CD4-positive, alpha-beta T cell (primary cell): ENCODE measurements at regions not wholly inside any gene's neighbourhood (a gene's known extent, or its start where the extent isn't known, plus 50 kb on each side); places are given as distances from the start of the nearest gene placed in this dataset.

ENCODE experiments used
- ATAC-seq: fragments of 200-7000 bp; cut with Tn5 transposase; one replicate; pipeline ENCODE4 v1.10.0; 2022; ENCODE audit warnings: mild to moderate bottlenecking; ENCODE audit not compliant: poor library complexity
- CTCF ChIA-PET: fragments of 350-600 bp; sonication (Branson Sonifier 250); formaldehyde crosslinking; loops from one replicate; lab custom pipeline; 2021; ENCODE audit warnings: antibody characterized with exemption, inconsistent platforms; lab: Charles Lee
- POLR2A ChIA-PET: fragments of 350-600 bp; sonication (Branson Sonifier 250); formaldehyde crosslinking; loops from one replicate; lab custom pipeline; 2021; ENCODE audit warnings: antibody characterized with exemption, inconsistent platforms; lab: Charles Lee
- DNase-seq, 14 experiments: peaks; one replicate each; pipeline ENCODE4 v3.0.0-alpha.2; 2013 to 2020; ENCODE audit warnings: mixed read lengths in 2 of 14
- H3K27ac ChIP-seq, 2 donors: one replicate each; pipeline versions ENCODE4 v1.5.1 to v1.7.0; 2013; ENCODE audit warnings: low read length in 2 of 2, low read depth in 1 of 2, mild to moderate bottlenecking in 1 of 2
- H3K27me3 ChIP-seq, 2 experiments: 1 replicate in 1 of 2; 2 replicates in 1 of 2; pipeline versions ENCODE4 v1.6.1 to v1.7.0; 2013; ENCODE audit warnings: low read length in 2 of 2, control low read depth in 1 of 2, mild to moderate bottlenecking in 1 of 2, moderate library complexity in 1 of 2; ENCODE audit not compliant: insufficient read depth in 2 of 2, control insufficient read depth in 1 of 2
- H3K36me3 ChIP-seq: one replicate; pipeline ENCODE4 v1.6.1; 2013; ENCODE audit warnings: low read length, control low read depth; ENCODE audit not compliant: insufficient read depth
- H3K4me1 ChIP-seq: one replicate; pipeline ENCODE4 v1.6.1; 2013; ENCODE audit warnings: low read length, control low read depth; ENCODE audit not compliant: insufficient read depth
- H3K4me3 ChIP-seq: one replicate; pipeline ENCODE4 v1.5.1; 2013; ENCODE audit warnings: mild to moderate bottlenecking, low read length, moderate library complexity
- H3K9me3 ChIP-seq, 2 experiments: 1 replicate in 1 of 2; 2 replicates in 1 of 2; pipeline versions ENCODE4 v1.6.1 to v1.7.0; 2013; ENCODE audit warnings: low read length in 2 of 2, mild to moderate bottlenecking in 2 of 2, control low read depth in 1 of 2, moderate library complexity in 1 of 2; ENCODE audit not compliant: control insufficient read depth in 1 of 2, insufficient read depth in 1 of 2
- H3K27ac Mint-ChIP-seq: one replicate; pipeline ENCODE4 v1.8.0; 2020; ENCODE audit warnings: mixed read lengths
- H3K27me3 Mint-ChIP-seq: one replicate; pipeline ENCODE4 v1.8.0; 2021; ENCODE audit warnings: mixed read lengths
- H3K36me3 Mint-ChIP-seq: one replicate; pipeline ENCODE4 v1.8.0; 2021; ENCODE audit warnings: low read depth, mixed read lengths
- H3K4me1 Mint-ChIP-seq: one replicate; pipeline ENCODE4 v1.8.0; 2021; ENCODE audit warnings: low read depth, mixed read lengths
- H3K4me3 Mint-ChIP-seq: one replicate; pipeline ENCODE4 v1.8.0; 2020; ENCODE audit warnings: mild to moderate bottlenecking, mixed read lengths
- H3K9me3 Mint-ChIP-seq: one replicate; pipeline ENCODE4 v1.8.0; 2020; ENCODE audit warnings: mixed read lengths
- CTCF ChIP-seq: fragments of 200-600 bp; IDR thresholded peaks from one replicate; pipeline ENCODE4 v1.8.0; 2022; ENCODE audit warnings: antibody characterized with exemption, mild to moderate bottlenecking
- intact Hi-C, 2 experiments: fragments of 100-400 bp; cut with DNase I in 1 of 2; cut with micrococcal nuclease in 1 of 2; formaldehyde crosslinking; loops; one replicate each; pipeline versions ENCODE4 v1.15.1 to v1.9.0; 2023 to 2025; cut with DNase I, micrococcal nuclease

- intact Hi-C loops, result no loop called here
- peaks cover 5% of the 10 kb centered on the region for H3K9me3 Mint-ChIP-seq
- ATAC-seq, result no peak
- no peaks in the 10 kb centered on the region for H3K4me1 Mint-ChIP-seq
- TF ChIP-seq CTCF, result no peak
- H3K27ac ChIP-seq, result no peak overlapping the region
- no peak for DNase-seq
- no peaks in the 10 kb centered on the region for H3K36me3 Mint-ChIP-seq
- no peak overlapping the region for H3K4me3 ChIP-seq
- peaks cover 0 to 3% of the 10 kb centered on the region in 2 experiments for H3K9me3 ChIP-seq
- H3K4me3 Mint-ChIP-seq, result no peak overlapping the region
- no peaks in the 10 kb centered on the region for H3K27me3 ChIP-seq
- POLR2A ChIA-PET, result no interaction called here
- no peaks in the 10 kb centered on the region for H3K27me3 Mint-ChIP-seq
- no peaks in the 10 kb centered on the region for H3K36me3 ChIP-seq
- H3K4me1 ChIP-seq, result no peaks in the 10 kb centered on the region
- H3K27ac Mint-ChIP-seq, result no peak overlapping the region
- CTCF ChIA-PET, result no interaction called here
These were observed 671.3 kb upstream of the KLF4 start for GRCh38 chr9:108160706-108161355.

- H3K4me1 Mint-ChIP-seq, result no peaks in the 10 kb centered on the region
- no peaks in the 10 kb centered on the region for H3K27me3 Mint-ChIP-seq
- Histone ChIP-seq H3K9me3 (peaks cover 0 to 3% of the 10 kb centered on the region in 2 experiments), H3K4me3 (no peak overlapping the region), H3K36me3 (no peaks in the 10 kb centered on the region), H3K27ac (no peak overlapping the region), H3K4me1 (no peaks in the 10 kb centered on the region), H3K27me3 (no peaks in the 10 kb centered on the region)
- POLR2A ChIA-PET, result no interaction called here
- intact Hi-C loops, result no loop called here
- peaks cover 5% of the 10 kb centered on the region for H3K9me3 Mint-ChIP-seq
- no peak for TF ChIP-seq CTCF
- DNase-seq, result no peak
- H3K27ac Mint-ChIP-seq, result no peak overlapping the region
- H3K4me3 Mint-ChIP-seq, result no peak overlapping the region
- ATAC-seq, result no peak
- H3K36me3 Mint-ChIP-seq, result no peaks in the 10 kb centered on the region
- CTCF ChIA-PET, result no interaction called here
These were observed 670.5 kb upstream of the KLF4 start for GRCh38 chr9:108160039-108160438.

- Mint-ChIP-seq H3K27ac (no peak overlapping the region), H3K36me3 (no peaks in the 10 kb centered on the region), H3K4me3 (no peak overlapping the region), H3K9me3 (peaks cover 4% of the 10 kb centered on the region), H3K27me3 (no peaks in the 10 kb centered on the region), H3K4me1 (no peaks in the 10 kb centered on the region)
- Histone ChIP-seq H3K27ac (no peak overlapping the region), H3K4me1 (no peaks in the 10 kb centered on the region), H3K4me3 (no peak overlapping the region), H3K27me3 (no peaks in the 10 kb centered on the region), H3K9me3 (peaks cover 0 to under 1% of the 10 kb centered on the region in 2 experiments), H3K36me3 (no peaks in the 10 kb centered on the region)
- CTCF ChIA-PET, result no interaction called here
- ATAC-seq (no peak), DNase-seq (no peak)
- TF ChIP-seq CTCF, result no peak
- POLR2A ChIA-PET, result no interaction called here
- intact Hi-C loops, result no loop called here
These were observed 668.8 kb upstream of the KLF4 start for GRCh38 chr9:108158236-108158995.
